Right lobe of liver (tissue), 6 donors: ENCODE measurements at regions not wholly inside any gene's neighbourhood (a gene's known extent, or its start where the extent isn't known, plus 50 kb on each side); places are given as distances from the start of the nearest gene placed in this dataset.
"Not testable (repeated sequence)": the region's sequence is repeated elsewhere in the genome, so short reads cannot be mapped to it uniquely, and the experiment has no call there.

Experiments
- ATAC-seq, 4 donors: fragments of 200-7000 bp; cut with Tn5 transposase; one replicate each; pipeline ENCODE4 v1.9.1; 2020; ENCODE audit warnings: mild to moderate bottlenecking in 4 of 4, moderate library complexity in 4 of 4
- DNase-seq, 3 donors: peaks; one replicate each; pipeline ENCODE4 v3.0.0-alpha.2; 2020
- H3K27ac ChIP-seq, 3 donors: fragments of 200-600 bp; one replicate each; pipeline ENCODE4 v1.8.0; 2022
- H3K27me3 ChIP-seq, 2 donors: fragments of 200-600 bp; one replicate each; pipeline ENCODE4 v1.8.0; 2022
- H3K36me3 ChIP-seq, 4 donors: fragments of 200-600 bp; sonication (generic) in 1 of 4; one replicate each; pipeline versions ENCODE4 v1.5.1 to v1.8.0; 2017 to 2022; ENCODE audit warnings: control low read depth in 1 of 4
- H3K4me1 ChIP-seq, 4 donors: fragments of 200-600 bp; sonication (generic) in 1 of 4; one replicate each; pipeline versions ENCODE4 v1.5.1 to v1.8.0; 2017 to 2022; ENCODE audit warnings: control low read depth in 1 of 4
- H3K4me3 ChIP-seq, 3 donors: fragments of 200-600 bp; one replicate each; pipeline ENCODE4 v1.8.0; 2022
- H3K9me3 ChIP-seq, 4 donors: fragments of 200-600 bp; sonication (generic) in 1 of 4; one replicate each; pipeline versions ENCODE4 v1.5.1 to v1.8.0; 2017 to 2022; ENCODE audit warnings: control low read depth in 1 of 4
- CTCF ChIP-seq, 4 donors: fragments of 200-600 bp in 3 of 4; fragments of 450-650 bp in 1 of 4; IDR thresholded peaks; one replicate each; pipeline versions ENCODE4 v1.5.1 to v1.8.0; 2016 to 2022; ENCODE audit warnings: antibody characterized with exemption in 4 of 4, mild to moderate bottlenecking in 2 of 4
- POLR2A ChIP-seq: fragments of 450-650 bp; IDR thresholded peaks from one replicate; pipeline ENCODE4 v1.6.1; 2017; ENCODE audit warnings: antibody characterized with exemption, mild to moderate bottlenecking
- WGBS: methylation state at CpG from one replicate; pipeline ENCODE4 v1.1.6; 2018; ENCODE audit warnings: low coverage, low lambda C conversion rate; ENCODE audit not compliant: insufficient coverage; ENCODE audit errors: missing lambda C conversion rate; 5-methylcytosine and 5-hydroxymethylcytosine counted together
- intact Hi-C, 2 donors: fragments of 100-400 bp; cut with DNase I; formaldehyde crosslinking; loops; one replicate each; pipeline versions ENCODE4 v1.11.2 to v1.14.1; 2022
- donor health status: DM: no; HTN: yes; CAD: no.
- donor health status: DM: no; HTN: no; CAD: no.
- donor health status: DM: no; HTN: no; CAD: no.
- donor health status: DM: no; HTN: yes; CAD: no.
- donor health status: DM: no; HTN: yes; CAD: no.

GRCh38 chr5:57745029-57745428 lies 262.4 kb upstream of the ACTBL2 start:
- H3K4me1 ChIP-seq, result no peaks in the 10 kb centered on the region
- no peak overlapping the region for H3K27ac ChIP-seq
- no peak for TF ChIP-seq POLR2A
- TF ChIP-seq CTCF (IDR thresholded peaks at IDR 0.05), result no peak
- DNase-seq (no peak), ATAC-seq (no peak)
- intact Hi-C loops, result no loop called here
- no peaks in the 10 kb centered on the region for H3K27me3 ChIP-seq
- no peaks in the 10 kb centered on the region for H3K36me3 ChIP-seq
- H3K4me3 ChIP-seq, result no peak overlapping the region
- H3K9me3 ChIP-seq, result no peaks in the 10 kb centered on the region

GRCh38 chr5:57741336-57741735 lies 258.7 kb upstream of the ACTBL2 start:
- intact Hi-C loops, result no loop called here
- no peaks in the 10 kb centered on the region for H3K27me3 ChIP-seq

DNA sequence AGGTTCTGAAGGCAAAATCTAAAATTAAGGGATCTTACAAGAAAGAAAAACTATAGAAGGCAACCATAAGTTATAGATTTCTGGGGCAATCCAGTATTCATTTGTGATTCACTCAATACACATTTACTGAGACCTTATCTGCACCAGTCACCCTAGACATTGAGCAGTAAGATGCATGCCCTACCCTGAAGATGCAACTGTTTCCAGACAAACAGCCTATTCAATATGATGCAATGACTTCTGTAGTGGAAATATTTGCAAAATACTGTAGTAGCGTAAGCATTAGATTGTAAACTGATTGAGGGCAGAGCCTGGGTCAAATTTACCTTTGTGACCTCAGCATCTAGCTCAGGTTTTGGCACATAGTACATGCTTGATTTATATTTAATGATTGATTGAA lies 256.2 kb upstream of the ACTBL2 start:
- no peak for DNase-seq
- no peak overlapping the region for H3K27ac ChIP-seq
- no peaks in the 10 kb centered on the region for H3K4me1 ChIP-seq
- no peak for TF ChIP-seq CTCF (IDR thresholded peaks at IDR 0.05)
- TF ChIP-seq POLR2A, result no peak
- intact Hi-C loops, result no loop called here
- H3K27me3 ChIP-seq, result no peaks in the 10 kb centered on the region
- no peak overlapping the region for H3K4me3 ChIP-seq
- H3K36me3 ChIP-seq, result no peaks in the 10 kb centered on the region
- H3K9me3 ChIP-seq, result no peaks in the 10 kb centered on the region
- 67% methylated on average over 1 of the region's 1 CpG for WGBS
- ATAC-seq, result no peak

More at GRCh38 chr5:57741336-57741735, 258.7 kb upstream of the ACTBL2 start:
- no peaks in the 10 kb centered on the region for H3K9me3 ChIP-seq
- no peaks in the 10 kb centered on the region for H3K4me1 ChIP-seq
- no peak for TF ChIP-seq POLR2A
- TF ChIP-seq CTCF (IDR thresholded peaks at IDR 0.05), result no peak
- H3K4me3 ChIP-seq, result no peak overlapping the region
- no peaks in the 10 kb centered on the region for H3K36me3 ChIP-seq
- DNase-seq, result no peak
- no peak for ATAC-seq
- no peak overlapping the region for H3K27ac ChIP-seq

DNA sequence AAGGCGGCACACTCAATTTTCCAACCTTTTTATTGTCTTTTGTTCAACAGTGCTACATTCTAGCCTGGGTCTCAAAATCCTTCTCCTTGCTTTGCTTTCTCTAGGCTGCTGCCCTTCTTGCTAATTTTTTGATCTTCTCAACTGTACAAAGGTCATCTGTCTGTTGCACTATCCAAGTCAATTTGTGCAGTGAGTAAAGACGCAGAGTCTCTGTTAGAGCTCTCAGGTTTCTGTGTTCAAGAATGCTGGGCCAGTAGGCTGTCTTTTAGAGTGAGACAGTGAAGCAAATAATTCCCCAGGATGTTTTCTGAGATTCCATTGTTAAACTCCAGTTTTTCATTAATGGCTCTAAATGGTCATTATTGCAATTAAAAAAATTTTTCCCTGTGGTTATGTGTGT lies 255.7 kb upstream of the ACTBL2 start:
- H3K9me3 ChIP-seq, result no peaks in the 10 kb centered on the region
- no peaks in the 10 kb centered on the region for H3K4me1 ChIP-seq
- 86% methylated on average over 2 of the region's 2 CpGs for WGBS
- no peak overlapping the region for H3K4me3 ChIP-seq
- no peak for DNase-seq
- ATAC-seq, result peak in 1 of 4 donors; percentile 7
- intact Hi-C loops, result no loop called here
- TF ChIP-seq POLR2A (no peak), CTCF (IDR thresholded peaks at IDR 0.05) (no peak)
- H3K27me3 ChIP-seq, result no peaks in the 10 kb centered on the region
- H3K36me3 ChIP-seq, result no peaks in the 10 kb centered on the region
- no peak overlapping the region for H3K27ac ChIP-seq

GRCh38 chr5:57736716-57737115 lies 254.1 kb upstream of the ACTBL2 start:
- intact Hi-C loops, result no loop called here
- Histone ChIP-seq H3K4me1 (no peaks in the 10 kb centered on the region), H3K36me3 (no peaks in the 10 kb centered on the region), H3K9me3 (no peaks in the 10 kb centered on the region), H3K27ac (no peak overlapping the region), H3K4me3 (no peak overlapping the region), H3K27me3 (no peaks in the 10 kb centered on the region)
- no peak for DNase-seq
- TF ChIP-seq POLR2A, result no peak
- TF ChIP-seq CTCF (IDR thresholded peaks at IDR 0.05), result no peak
- no peak for ATAC-seq
- 88% methylated on average over 4 of the region's 4 CpGs for WGBS

GRCh38 chr5:57735279-57736153 lies 252.9 kb upstream of the ACTBL2 start:
- H3K4me1 ChIP-seq, H3K4me3 ChIP-seq, H3K9me3 ChIP-seq, H3K36me3 ChIP-seq, H3K27me3 ChIP-seq, intact Hi-C loops, DNase-seq: not testable (repeated sequence)
- ATAC-seq, result peak in 1 of 4 donors; percentile 94
- 60% methylated on average over 6 of the region's 7 CpGs for WGBS
- H3K27ac ChIP-seq, result peak overlapping the region in 1 of 3 donors; percentile 19
